Liver (tissue), 8 donors: ENCODE measurements at regions not wholly inside any gene's neighbourhood (a gene's known extent, or its start where the extent isn't known, plus 50 kb on each side); places are given as distances from the start of the nearest gene placed in this dataset.

Experiments used
- DNase-seq: peaks from one replicate; pipeline ENCODE4 v3.0.0-alpha.2; 2017; ENCODE audit warnings: low spot score
- H3K27ac ChIP-seq, 2 donors: one replicate each; pipeline ENCODE4 v1.7.0; 2013; ENCODE audit warnings: inconsistent platforms in 2 of 2, low read length in 2 of 2, control low read depth in 1 of 2, low read depth in 1 of 2, mild to moderate bottlenecking in 1 of 2
- H3K27me3 ChIP-seq, 4 donors: one replicate each; pipeline versions ENCODE4 v1.6.1 to v1.7.0; 2013; ENCODE audit warnings: low read length in 3 of 4, inconsistent platforms in 1 of 4, mild to moderate bottlenecking in 1 of 4, moderate library complexity in 1 of 4; ENCODE audit not compliant: control insufficient read depth in 4 of 4, insufficient read depth in 4 of 4
- H3K36me3 ChIP-seq, 4 donors: one replicate each; pipeline versions ENCODE4 v1.6.1 to v1.7.0; 2013; ENCODE audit warnings: low read length in 3 of 4, mild to moderate bottlenecking in 3 of 4, low read depth in 1 of 4, moderate library complexity in 1 of 4; ENCODE audit not compliant: control insufficient read depth in 4 of 4, insufficient read depth in 3 of 4
- H3K4me1 ChIP-seq, 4 donors: one replicate each; pipeline versions ENCODE4 v1.6.1 to v1.7.0; 2013; ENCODE audit warnings: low read length in 3 of 4, mild to moderate bottlenecking in 3 of 4, moderate library complexity in 1 of 4; ENCODE audit not compliant: control insufficient read depth in 4 of 4, insufficient read depth in 4 of 4
- H3K4me3 ChIP-seq, 3 donors: one replicate each; pipeline versions ENCODE4 v1.6.1 to v1.7.0; 2013; ENCODE audit warnings: low read length in 3 of 3, control low read depth in 1 of 3, low read depth in 1 of 3, mild to moderate bottlenecking in 1 of 3
- H3K9ac ChIP-seq, 2 donors: one replicate each; pipeline ENCODE4 v1.7.0; 2013; ENCODE audit warnings: low read length in 2 of 2, mild to moderate bottlenecking in 2 of 2, moderate library complexity in 2 of 2, control low read depth in 1 of 2, low read depth in 1 of 2
- H3K9me3 ChIP-seq, 4 donors: one replicate each; pipeline versions ENCODE4 v1.6.1 to v1.7.0; 2013; ENCODE audit warnings: low read length in 3 of 4; ENCODE audit not compliant: control insufficient read depth in 4 of 4
- EGR1 ChIP-seq, 2 donors: IDR thresholded peaks; 2 replicates each; pipeline ENCODE4 v1.6.1; 2016 to 2018; ENCODE audit warnings: antibody characterized with exemption in 2 of 2, low read depth in 2 of 2
- FOXA1 ChIP-seq: IDR thresholded peaks from 2 replicates; pipeline ENCODE4 v1.6.1; 2016; ENCODE audit warnings: antibody characterized with exemption
- FOXA2 ChIP-seq: IDR thresholded peaks from 2 replicates; pipeline ENCODE4 v1.6.1; 2016; ENCODE audit warnings: antibody characterized with exemption
- GABPA ChIP-seq, 2 donors: IDR thresholded peaks in 1 of 2; conservative IDR thresholded peaks in 1 of 2; 2 replicates each; pipeline ENCODE4 v1.6.1; 2016; ENCODE audit warnings: antibody characterized with exemption in 2 of 2, mild to moderate bottlenecking in 1 of 2, moderate library complexity in 1 of 2
- HNF4A ChIP-seq, 2 donors: conservative IDR thresholded peaks; 2 replicates each; pipeline ENCODE4 v1.6.1; 2016; ENCODE audit warnings: antibody characterized with exemption in 2 of 2, mild to moderate bottlenecking in 2 of 2
- HNF4G ChIP-seq: IDR thresholded peaks from 2 replicates; pipeline ENCODE4 v1.6.1; 2016; ENCODE audit warnings: antibody characterized with exemption
- JUND ChIP-seq, 2 donors: IDR thresholded peaks; 2 replicates each; pipeline ENCODE4 v1.6.1; 2016; ENCODE audit warnings: antibody characterized with exemption in 2 of 2
- MAX ChIP-seq: IDR thresholded peaks from 2 replicates; pipeline ENCODE4 v1.6.1; 2016; ENCODE audit warnings: antibody characterized with exemption
- NR2F2 ChIP-seq: IDR thresholded peaks from 2 replicates; pipeline ENCODE4 v1.6.1; 2016; ENCODE audit warnings: antibody characterized with exemption
- RAD21 ChIP-seq, 2 donors: IDR thresholded peaks; 2 replicates each; pipeline ENCODE4 v1.6.1; 2016; ENCODE audit warnings: antibody characterized with exemption in 2 of 2, mild to moderate bottlenecking in 2 of 2
- REST ChIP-seq: IDR thresholded peaks from 2 replicates; pipeline ENCODE4 v1.6.1; 2016; ENCODE audit warnings: antibody characterized with exemption, mild to moderate bottlenecking
- RXRA ChIP-seq, 2 donors: IDR thresholded peaks; 2 replicates each; pipeline ENCODE4 v1.6.1; 2017 to 2018; ENCODE audit warnings: antibody characterized with exemption in 2 of 2, mild to moderate bottlenecking in 1 of 2
- SP1 ChIP-seq: IDR thresholded peaks from 2 replicates; pipeline ENCODE4 v1.6.1; 2018; ENCODE audit warnings: antibody characterized with exemption, mild to moderate bottlenecking
- TAF1 ChIP-seq: conservative IDR thresholded peaks from 2 replicates; pipeline ENCODE4 v1.6.1; 2016; ENCODE audit warnings: antibody characterized with exemption, mild to moderate bottlenecking
- YY1 ChIP-seq: IDR thresholded peaks from 2 replicates; pipeline ENCODE4 v1.6.1; 2016; ENCODE audit warnings: antibody characterized with exemption, mild to moderate bottlenecking
- WGBS: extraction: QIAGEN DNeasy Blood & Tissue Kit; methylation state at CpG from one replicate; pipeline ENCODE4 v1.1.7; 2013; 5-methylcytosine and 5-hydroxymethylcytosine counted together
- TF ChIP-seq, protein P1 (sequence below): fragments of 150-350 bp; IDR thresholded peaks from 2 replicates; pipeline ENCODE4 v1.5.1; 2017; ENCODE audit warnings: improper control_type of control experiment, low read depth, low read length; ENCODE audit not compliant: missing input control
- TF ChIP-seq, protein P2 (sequence below): IDR thresholded peaks from 2 replicates; pipeline ENCODE4 v1.6.1; 2016; ENCODE audit warnings: antibody characterized with exemption
- TF ChIP-seq, protein P3 (sequence below): IDR thresholded peaks from 2 replicates; pipeline ENCODE4 v1.6.1; 2016; ENCODE audit warnings: antibody characterized with exemption
- donor health status: healthy.
- donor health status: healthy.
- donor health status: healthy.
- donor health status: healthy.
- donor health status: healthy.

DNA sequence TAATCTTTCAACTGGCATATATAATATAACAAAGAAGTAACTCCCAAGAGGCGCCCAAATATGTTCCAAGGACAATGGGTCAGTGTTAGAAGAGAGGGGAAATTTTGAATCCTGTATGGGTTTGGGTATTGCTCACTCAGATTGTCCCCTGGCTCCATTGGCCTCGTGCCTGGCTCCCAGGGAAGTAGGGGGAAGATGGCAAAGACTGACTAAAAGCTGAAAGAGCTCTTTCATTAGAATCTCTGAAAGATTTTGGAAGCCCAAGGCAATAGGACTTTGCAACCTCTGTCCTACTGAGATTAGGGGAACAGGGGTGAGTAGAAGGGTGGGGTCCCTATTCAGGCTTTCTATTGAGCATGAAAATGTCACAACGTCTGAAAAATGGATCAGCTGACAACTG, 1272.8 kb upstream of the ZEB2 start:
- peaks cover 0 to 4% (median 0%) of the 10 kb centered on the region in 4 donors for H3K27me3 ChIP-seq
- H3K36me3 ChIP-seq, result no peaks in the 10 kb centered on the region
- H3K9me3 ChIP-seq, result no peaks in the 10 kb centered on the region
- DNase-seq, result no peak
- H3K27ac ChIP-seq, result no peak overlapping the region
- no peak overlapping the region for H3K9ac ChIP-seq
- TF ChIP-seq REST (no peak), FOXA1 (no peak), TAF1 (no peak), FOXA2 (no peak), NR2F2 (no peak), YY1 (no peak), JUND (IDR thresholded peaks at IDR 0.05) (no peak), RAD21 (IDR thresholded peaks at IDR 0.05) (no peak), HNF4G (no peak), EGR1 (IDR thresholded peaks at IDR 0.05; ENCODE audit: low read depth in 2 of 2) (no peak), RXRA (IDR thresholded peaks at IDR 0.05) (no peak), GABPA (IDR thresholded peaks at IDR 0.05 in 1 of 2, conservative IDR thresholded peaks at IDR 0.05 in 1 of 2) (no peak), SP1 (no peak), HNF4A (conservative IDR thresholded peaks at IDR 0.05) (no peak), MAX (no peak)
- TF ChIP-seq, protein P1, sequence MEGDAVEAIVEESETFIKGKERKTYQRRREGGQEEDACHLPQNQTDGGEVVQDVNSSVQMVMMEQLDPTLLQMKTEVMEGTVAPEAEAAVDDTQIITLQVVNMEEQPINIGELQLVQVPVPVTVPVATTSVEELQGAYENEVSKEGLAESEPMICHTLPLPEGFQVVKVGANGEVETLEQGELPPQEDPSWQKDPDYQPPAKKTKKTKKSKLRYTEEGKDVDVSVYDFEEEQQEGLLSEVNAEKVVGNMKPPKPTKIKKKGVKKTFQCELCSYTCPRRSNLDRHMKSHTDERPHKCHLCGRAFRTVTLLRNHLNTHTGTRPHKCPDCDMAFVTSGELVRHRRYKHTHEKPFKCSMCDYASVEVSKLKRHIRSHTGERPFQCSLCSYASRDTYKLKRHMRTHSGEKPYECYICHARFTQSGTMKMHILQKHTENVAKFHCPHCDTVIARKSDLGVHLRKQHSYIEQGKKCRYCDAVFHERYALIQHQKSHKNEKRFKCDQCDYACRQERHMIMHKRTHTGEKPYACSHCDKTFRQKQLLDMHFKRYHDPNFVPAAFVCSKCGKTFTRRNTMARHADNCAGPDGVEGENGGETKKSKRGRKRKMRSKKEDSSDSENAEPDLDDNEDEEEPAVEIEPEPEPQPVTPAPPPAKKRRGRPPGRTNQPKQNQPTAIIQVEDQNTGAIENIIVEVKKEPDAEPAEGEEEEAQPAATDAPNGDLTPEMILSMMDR, result no peak
- TF ChIP-seq, protein P2, sequence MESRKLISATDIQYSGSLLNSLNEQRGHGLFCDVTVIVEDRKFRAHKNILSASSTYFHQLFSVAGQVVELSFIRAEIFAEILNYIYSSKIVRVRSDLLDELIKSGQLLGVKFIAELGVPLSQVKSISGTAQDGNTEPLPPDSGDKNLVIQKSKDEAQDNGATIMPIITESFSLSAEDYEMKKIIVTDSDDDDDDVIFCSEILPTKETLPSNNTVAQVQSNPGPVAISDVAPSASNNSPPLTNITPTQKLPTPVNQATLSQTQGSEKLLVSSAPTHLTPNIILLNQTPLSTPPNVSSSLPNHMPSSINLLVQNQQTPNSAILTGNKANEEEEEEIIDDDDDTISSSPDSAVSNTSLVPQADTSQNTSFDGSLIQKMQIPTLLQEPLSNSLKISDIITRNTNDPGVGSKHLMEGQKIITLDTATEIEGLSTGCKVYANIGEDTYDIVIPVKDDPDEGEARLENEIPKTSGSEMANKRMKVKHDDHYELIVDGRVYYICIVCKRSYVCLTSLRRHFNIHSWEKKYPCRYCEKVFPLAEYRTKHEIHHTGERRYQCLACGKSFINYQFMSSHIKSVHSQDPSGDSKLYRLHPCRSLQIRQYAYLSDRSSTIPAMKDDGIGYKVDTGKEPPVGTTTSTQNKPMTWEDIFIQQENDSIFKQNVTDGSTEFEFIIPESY, result no peak
- TF ChIP-seq, protein P3, sequence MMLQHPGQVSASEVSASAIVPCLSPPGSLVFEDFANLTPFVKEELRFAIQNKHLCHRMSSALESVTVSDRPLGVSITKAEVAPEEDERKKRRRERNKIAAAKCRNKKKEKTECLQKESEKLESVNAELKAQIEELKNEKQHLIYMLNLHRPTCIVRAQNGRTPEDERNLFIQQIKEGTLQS, result no peak
- H3K4me3 ChIP-seq, result no peak overlapping the region
- no peaks in the 10 kb centered on the region for H3K4me1 ChIP-seq
- 85% methylated on average over 3 of the region's 3 CpGs for WGBS

- WGBS, result 91% methylated on average over 3 of the region's 3 CpGs
- Histone ChIP-seq H3K4me1 (no peaks in the 10 kb centered on the region), H3K4me3 (no peak overlapping the region), H3K9me3 (no peaks in the 10 kb centered on the region), H3K9ac (no peak overlapping the region), H3K27me3 (peaks cover 0 to 4% (median 0%) of the 10 kb centered on the region in 4 donors), H3K27ac (no peak overlapping the region), H3K36me3 (no peaks in the 10 kb centered on the region)
- DNase-seq, result no peak
- TF ChIP-seq SP1, result no peak
- TF ChIP-seq YY1, result no peak
- TF ChIP-seq REST, result no peak
- TF ChIP-seq, protein P2, result no peak
- no peak for TF ChIP-seq RAD21 (IDR thresholded peaks at IDR 0.05)
These were observed 1269.7 kb upstream of the ZEB2 start for GRCh38 chr2:145789636-145790035.
